Hepatocyte (in vitro differentiated cells): ENCODE measurements at regions not wholly inside any gene's neighbourhood (a gene's known extent, or its start where the extent isn't known, plus 50 kb on each side); places are given as distances from the start of the nearest gene placed in this dataset.

Source experiments
- DNase-seq: peaks from one replicate; pipeline ENCODE4 v3.0.0-alpha.2; 2016; ENCODE audit warnings: low spot score
- H2AFZ ChIP-seq: fragments of 200-600 bp; sonication (generic); 2 replicates; pipeline ENCODE4 v1.6.0; 2016; ENCODE audit warnings: antibody characterized with exemption, mild to moderate bottlenecking
- H3K27ac ChIP-seq: fragments of 200-600 bp; sonication (generic); 2 replicates; pipeline ENCODE4 v1.5.1; 2016; ENCODE audit warnings: mild to moderate bottlenecking
- H3K27me3 ChIP-seq: fragments of 200-600 bp; sonication (generic); 2 replicates; pipeline ENCODE4 v1.6.1; 2016
- H3K36me3 ChIP-seq: fragments of 200-600 bp; sonication (generic); replicated peaks from 2 replicates; pipeline ENCODE4 v1.5.1; 2016; ENCODE audit warnings: low read depth; ENCODE audit not compliant: insufficient read depth
- H3K4me1 ChIP-seq: fragments of 200-600 bp; sonication (generic); 2 replicates; pipeline ENCODE4 v1.5.1; 2016; ENCODE audit warnings: mild to moderate bottlenecking, moderate library complexity; ENCODE audit not compliant: insufficient read depth
- H3K4me2 ChIP-seq: fragments of 200-600 bp; sonication (generic); 2 replicates; pipeline ENCODE4 v1.6.0; 2016
- H3K4me3 ChIP-seq: fragments of 200-600 bp; sonication (generic); 2 replicates; pipeline ENCODE4 v1.5.1; 2016; ENCODE audit warnings: mild to moderate bottlenecking
- H3K79me2 ChIP-seq: fragments of 200-600 bp; sonication (generic); 2 replicates; pipeline ENCODE4 v1.6.0; 2017; ENCODE audit warnings: mild to moderate bottlenecking
- H3K9me2 ChIP-seq: fragments of 200-600 bp; sonication (generic); replicated peaks from 2 replicates; pipeline ENCODE4 v1.6.0; 2017; ENCODE audit warnings: mild to moderate bottlenecking; ENCODE audit not compliant: insufficient read depth
- H3K9me3 ChIP-seq: fragments of 200-600 bp; sonication (generic); 2 replicates; pipeline ENCODE4 v1.5.1; 2016; ENCODE audit warnings: low read depth, mild to moderate bottlenecking
- H4K20me1 ChIP-seq: fragments of 200-600 bp; sonication (generic); 2 replicates; pipeline ENCODE4 v1.6.0; 2016; ENCODE audit warnings: mild to moderate bottlenecking; ENCODE audit not compliant: insufficient read depth, poor library complexity, severe bottlenecking
- CTCF ChIP-seq: fragments of 200-600 bp; sonication (generic); IDR thresholded peaks from 2 replicates; pipeline ENCODE4 v1.5.1; 2016; ENCODE audit warnings: antibody characterized with exemption, mild to moderate bottlenecking; ENCODE audit not compliant: poor library complexity
- EZH2 ChIP-seq: fragments of 200-600 bp; sonication (generic); IDR thresholded peaks from 2 replicates; pipeline ENCODE4 v1.6.1; 2016; ENCODE audit warnings: antibody characterized with exemption, mild to moderate bottlenecking, borderline replicate concordance
- EZH2phosphoT487 ChIP-seq: fragments of 200-600 bp; sonication (generic); IDR thresholded peaks from one replicate; pipeline ENCODE4 v1.6.1; 2018; ENCODE audit warnings: antibody characterized with exemption, mild to moderate bottlenecking, low read depth, moderate library complexity; ENCODE audit not compliant: unreplicated experiment, severe bottlenecking
- WGBS: methylation state at CpG from one replicate; pipeline ENCODE4 v1.1.6; 2016; ENCODE audit warnings: low lambda C conversion rate; ENCODE audit errors: missing lambda C conversion rate; 5-methylcytosine and 5-hydroxymethylcytosine counted together

- no peak for DNase-seq
- H3K27ac ChIP-seq = no peak overlapping the region
- no peak for TF ChIP-seq EZH2
- no peak for TF ChIP-seq CTCF
- no peak for TF ChIP-seq EZH2phosphoT487
These were observed 124.0 kb downstream of the PXDC1 start for GRCh38 chr6:3627501-3627900.

GRCh38 chr6:3625980-3626563, 125.4 kb downstream of the PXDC1 start:
- Histone ChIP-seq H3K9me2 (no peaks in the 10 kb centered on the region), H3K4me1 (peaks cover 7% of the 10 kb centered on the region), H2AFZ (no peak overlapping the region), H3K27ac (no peak overlapping the region), H3K4me2 (no peak overlapping the region), H3K36me3 (no peaks in the 10 kb centered on the region), H3K4me3 (no peak overlapping the region), H3K79me2 (no peaks in the 10 kb centered on the region), H4K20me1 (no peaks in the 10 kb centered on the region), H3K9me3 (no peaks in the 10 kb centered on the region), H3K27me3 (no peaks in the 10 kb centered on the region)
- TF ChIP-seq CTCF (no peak), EZH2 (no peak), EZH2phosphoT487 (no peak)
- DNase-seq = no peak
- 84% methylated on average over 14 of the region's 14 CpGs for WGBS

More at GRCh38 chr6:3627501-3627900, 124.0 kb downstream of the PXDC1 start:
- 81% methylated on average over 9 of the region's 9 CpGs for WGBS
- H3K27me3 ChIP-seq = no peaks in the 10 kb centered on the region
- H3K36me3 ChIP-seq = no peaks in the 10 kb centered on the region
- H3K4me1 ChIP-seq = peaks cover 7% of the 10 kb centered on the region
- H2AFZ ChIP-seq = no peak overlapping the region
- H3K9me3 ChIP-seq = no peaks in the 10 kb centered on the region
- H3K9me2 ChIP-seq = no peaks in the 10 kb centered on the region
- no peaks in the 10 kb centered on the region for H4K20me1 ChIP-seq
- no peaks in the 10 kb centered on the region for H3K79me2 ChIP-seq
- H3K4me3 ChIP-seq = no peak overlapping the region
- H3K4me2 ChIP-seq = no peak overlapping the region

GRCh38 chr6:3625149-3625979, 126.1 kb downstream of the PXDC1 start:
- Histone ChIP-seq H3K36me3 (no peaks in the 10 kb centered on the region), H3K79me2 (no peaks in the 10 kb centered on the region), H3K9me3 (no peaks in the 10 kb centered on the region), H3K4me2 (no peak overlapping the region), H3K4me1 (peaks cover 7% of the 10 kb centered on the region), H4K20me1 (no peaks in the 10 kb centered on the region), H3K9me2 (no peaks in the 10 kb centered on the region), H2AFZ (no peak overlapping the region), H3K4me3 (no peak overlapping the region), H3K27ac (no peak overlapping the region), H3K27me3 (no peaks in the 10 kb centered on the region)
- TF ChIP-seq EZH2 (no peak), CTCF (no peak), EZH2phosphoT487 (no peak)
- no peak for DNase-seq
- 75% methylated on average over 16 of the region's 16 CpGs for WGBS
